ENCODE measurements at regions not wholly inside any gene's neighbourhood (a gene's known extent, or its start where the extent isn't known, plus 50 kb on each side); places are given as distances from the start of the nearest gene placed in this dataset.

DNA sequence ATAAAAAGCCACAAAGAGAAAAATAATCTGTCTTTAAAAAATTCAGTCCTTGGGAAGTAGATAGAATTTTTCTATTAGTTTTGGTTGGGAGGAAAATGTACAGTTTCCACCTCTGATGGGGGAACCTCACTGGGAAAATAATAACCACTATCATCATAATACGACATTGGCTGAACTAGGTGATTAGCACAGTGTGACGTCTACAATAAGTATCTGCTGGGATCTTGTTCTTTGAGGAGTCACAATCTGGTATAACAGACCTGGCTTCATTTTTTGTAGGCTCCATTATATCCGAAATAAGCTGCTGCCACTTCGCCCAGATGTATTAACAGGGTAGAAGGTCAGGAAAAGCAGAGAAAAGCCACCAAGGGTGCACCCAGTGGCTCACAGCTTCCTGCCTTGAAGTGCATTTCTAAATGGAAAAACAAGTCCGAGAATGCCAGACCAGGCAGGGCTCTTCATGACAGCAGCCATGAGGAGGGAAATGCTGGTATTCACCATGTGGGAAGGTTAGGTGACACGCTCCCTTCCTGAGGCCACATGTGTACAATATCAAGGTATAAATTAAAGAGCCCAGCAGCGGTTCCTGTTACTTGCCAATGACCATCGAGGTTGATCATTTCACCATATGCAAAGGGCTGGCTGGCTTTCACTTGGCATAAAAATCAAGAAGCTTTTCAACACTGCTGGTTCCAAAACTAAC, 152.8 kb downstream of the PRELID2 start:
- H3K9me3 ChIP-seq = no peaks in the 10 kb centered on the region
- ATAC-seq (no peak), DNase-seq (no peak)
- no peaks in the 10 kb centered on the region for H3K4me1 ChIP-seq (ENCODE audit: low read depth)
- TF ChIP-seq, protein P1, sequence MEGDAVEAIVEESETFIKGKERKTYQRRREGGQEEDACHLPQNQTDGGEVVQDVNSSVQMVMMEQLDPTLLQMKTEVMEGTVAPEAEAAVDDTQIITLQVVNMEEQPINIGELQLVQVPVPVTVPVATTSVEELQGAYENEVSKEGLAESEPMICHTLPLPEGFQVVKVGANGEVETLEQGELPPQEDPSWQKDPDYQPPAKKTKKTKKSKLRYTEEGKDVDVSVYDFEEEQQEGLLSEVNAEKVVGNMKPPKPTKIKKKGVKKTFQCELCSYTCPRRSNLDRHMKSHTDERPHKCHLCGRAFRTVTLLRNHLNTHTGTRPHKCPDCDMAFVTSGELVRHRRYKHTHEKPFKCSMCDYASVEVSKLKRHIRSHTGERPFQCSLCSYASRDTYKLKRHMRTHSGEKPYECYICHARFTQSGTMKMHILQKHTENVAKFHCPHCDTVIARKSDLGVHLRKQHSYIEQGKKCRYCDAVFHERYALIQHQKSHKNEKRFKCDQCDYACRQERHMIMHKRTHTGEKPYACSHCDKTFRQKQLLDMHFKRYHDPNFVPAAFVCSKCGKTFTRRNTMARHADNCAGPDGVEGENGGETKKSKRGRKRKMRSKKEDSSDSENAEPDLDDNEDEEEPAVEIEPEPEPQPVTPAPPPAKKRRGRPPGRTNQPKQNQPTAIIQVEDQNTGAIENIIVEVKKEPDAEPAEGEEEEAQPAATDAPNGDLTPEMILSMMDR (IDR thresholded peaks at IDR 0.05) = no peak
- no peaks in the 10 kb centered on the region for H3K36me3 ChIP-seq (ENCODE audit: low read depth)
- intact Hi-C loops (cut with DNase I, micrococcal nuclease) = no loop called here
- no peak overlapping the region for H3K4me3 ChIP-seq

DNA sequence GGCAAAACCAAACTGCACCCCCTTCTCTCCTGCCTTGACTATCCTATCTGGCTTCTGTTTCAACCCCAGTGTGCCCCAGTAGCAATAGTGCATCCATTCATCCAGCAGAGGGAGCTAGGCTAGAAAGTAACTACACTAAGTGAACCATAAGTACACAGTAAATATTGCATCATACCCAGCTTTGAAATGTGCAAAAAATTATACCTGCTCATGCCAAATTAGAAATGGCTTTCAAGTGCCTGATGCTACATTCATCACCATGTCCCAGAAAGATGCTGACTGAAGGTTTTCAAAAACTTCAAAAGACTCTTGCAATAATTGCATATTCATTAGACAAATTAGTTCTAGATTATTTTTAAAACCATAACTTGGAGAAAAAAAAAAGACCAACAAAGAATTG, 153.5 kb downstream of the PRELID2 start:
- H3K9me3 ChIP-seq = no peaks in the 10 kb centered on the region
- ATAC-seq = peak; percentile 93
- TF ChIP-seq, protein P1 (IDR thresholded peaks at IDR 0.05) = peak; percentile 58
- no peaks in the 10 kb centered on the region for H3K4me1 ChIP-seq (ENCODE audit: low read depth)
- intact Hi-C loops (cut with DNase I, micrococcal nuclease) = no loop called here
- peak in 1 of 3 donors; percentile 84 for DNase-seq
- no peak overlapping the region for H3K4me3 ChIP-seq
- H3K36me3 ChIP-seq (ENCODE audit: low read depth) = no peaks in the 10 kb centered on the region

DNA sequence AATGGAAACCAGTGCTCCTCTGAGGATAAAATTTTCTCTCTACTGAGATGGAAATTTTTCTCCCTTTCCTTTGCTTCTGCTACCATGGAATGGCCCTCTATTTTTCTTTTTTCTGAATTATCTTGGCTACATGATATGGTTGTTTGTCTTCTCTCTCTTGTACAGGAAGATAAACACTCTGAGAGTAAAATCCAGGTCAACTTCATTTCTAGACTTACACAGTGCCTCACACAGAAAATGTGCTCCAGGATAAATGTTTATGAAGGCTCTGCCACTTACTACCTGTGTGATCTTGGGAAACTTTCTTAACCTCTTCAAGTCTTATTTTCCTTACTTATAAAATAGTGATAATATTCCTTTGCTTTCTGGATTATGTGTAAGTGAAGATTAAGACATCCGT, 153.9 kb downstream of the PRELID2 start:
- H3K4me3 ChIP-seq = no peak overlapping the region
- H3K9me3 ChIP-seq = no peaks in the 10 kb centered on the region
- ATAC-seq (no peak), DNase-seq (no peak)
- TF ChIP-seq, protein P1 (IDR thresholded peaks at IDR 0.05) = no peak
- H3K36me3 ChIP-seq (ENCODE audit: low read depth) = no peaks in the 10 kb centered on the region
- intact Hi-C loops (cut with DNase I, micrococcal nuclease) = no loop called here
- no peaks in the 10 kb centered on the region for H3K4me1 ChIP-seq (ENCODE audit: low read depth)

DNA sequence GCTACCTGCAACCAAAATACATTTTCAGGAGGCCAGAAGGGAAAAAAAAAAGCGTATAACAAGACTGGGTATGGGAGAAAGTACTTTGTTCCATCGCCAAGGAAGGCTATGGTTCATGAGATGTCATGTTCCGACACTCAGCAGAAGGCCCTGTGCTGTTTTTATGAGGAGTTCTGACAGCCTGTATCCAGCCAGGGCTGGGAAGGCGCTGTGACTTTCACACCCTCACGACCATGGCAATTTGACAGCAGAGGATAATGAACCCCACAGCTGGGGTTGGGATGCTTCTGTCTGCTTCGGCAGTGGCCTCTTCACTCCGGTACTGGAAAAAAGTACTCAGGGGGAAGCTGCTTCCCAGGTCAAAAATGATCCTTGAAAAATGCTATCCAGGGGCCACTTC, 154.4 kb downstream of the PRELID2 start:
- H3K4me1 ChIP-seq (ENCODE audit: low read depth) = no peaks in the 10 kb centered on the region
- no peak for DNase-seq
- H3K36me3 ChIP-seq (ENCODE audit: low read depth) = no peaks in the 10 kb centered on the region
- ATAC-seq = no peak
- TF ChIP-seq, protein P1 (IDR thresholded peaks at IDR 0.05) = no peak
- H3K4me3 ChIP-seq = no peak overlapping the region
- intact Hi-C loops (cut with DNase I, micrococcal nuclease) = no loop called here
- H3K9me3 ChIP-seq = no peaks in the 10 kb centered on the region

DNA sequence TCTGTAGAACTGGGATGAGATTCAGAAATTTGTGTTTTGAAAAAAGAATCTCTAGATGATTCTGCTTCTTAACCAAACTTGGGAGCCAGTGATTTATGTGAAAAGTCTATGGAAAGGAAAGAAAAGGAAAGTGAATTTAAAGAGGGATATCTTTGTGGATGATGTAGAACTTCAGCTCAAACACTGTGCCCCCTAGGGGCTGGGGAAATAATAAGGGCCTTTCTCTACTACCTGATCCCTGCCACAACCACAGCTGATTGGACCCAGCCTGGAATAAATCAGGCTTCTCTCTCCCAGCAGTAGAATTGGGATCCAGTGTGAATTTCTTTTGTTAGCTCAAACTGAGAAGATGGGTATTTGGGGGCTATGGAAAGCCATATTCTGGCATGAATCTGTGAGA, 155.0 kb downstream of the PRELID2 start:
- TF ChIP-seq, protein P1 (IDR thresholded peaks at IDR 0.05) = no peak
- Histone ChIP-seq H3K4me1 (ENCODE audit: low read depth) (no peaks in the 10 kb centered on the region), H3K4me3 (no peak overlapping the region), H3K36me3 (ENCODE audit: low read depth) (no peaks in the 10 kb centered on the region), H3K9me3 (no peaks in the 10 kb centered on the region)
- intact Hi-C loops (cut with DNase I, micrococcal nuclease) = no loop called here
- DNase-seq (peak in 1 of 3 donors; percentile 28), ATAC-seq (peak; percentile 30)

DNA sequence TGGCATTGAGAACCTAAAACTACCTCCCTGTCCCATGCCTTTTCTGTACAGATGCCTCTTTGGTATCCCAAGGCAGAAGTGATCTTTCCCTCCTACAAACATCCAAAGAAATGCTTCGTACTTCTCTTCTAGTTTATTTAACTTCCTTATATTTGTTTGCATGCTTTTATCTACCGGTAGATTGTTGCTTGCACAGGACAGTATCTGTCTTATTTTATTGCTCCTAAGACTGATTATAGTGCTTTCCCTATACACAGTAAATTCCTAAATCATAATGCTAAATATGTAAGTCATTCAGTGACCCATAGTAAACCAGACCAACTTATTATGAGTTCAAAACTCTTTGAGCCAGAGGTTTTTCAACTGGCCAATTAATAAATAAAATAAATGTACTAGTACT, 156.9 kb downstream of the PRELID2 start:
- DNase-seq (no peak), ATAC-seq (peak; percentile 57)
- intact Hi-C loops (cut with DNase I, micrococcal nuclease) = no loop called here
- Histone ChIP-seq H3K36me3 (ENCODE audit: low read depth) (no peaks in the 10 kb centered on the region), H3K4me1 (ENCODE audit: low read depth) (no peaks in the 10 kb centered on the region), H3K4me3 (no peak overlapping the region), H3K9me3 (no peaks in the 10 kb centered on the region)
- TF ChIP-seq, protein P1 (IDR thresholded peaks at IDR 0.05) = no peak
